Testis (tissue), 2 donors: ENCODE measurements at regions not wholly inside any gene's neighbourhood (a gene's known extent, or its start where the extent isn't known, plus 50 kb on each side); places are given as distances from the start of the nearest gene placed in this dataset.
A peak's percentile ranks its signal among the peaks of the same experiment; 100 is the strongest.

Experiments
- DNase-seq: peaks from one replicate; pipeline ENCODE4 v3.0.0-alpha.2; 2019
- H3K27ac ChIP-seq, 2 donors: fragments of 200-600 bp; sonication (generic); one replicate each; pipeline ENCODE4 v1.5.1; 2019
- H3K27me3 ChIP-seq: fragments of 200-600 bp; sonication (generic); one replicate; pipeline ENCODE4 v1.5.1; 2019
- H3K36me3 ChIP-seq: fragments of 200-600 bp; sonication (generic); one replicate; pipeline ENCODE4 v1.5.1; 2017; ENCODE audit warnings: low read depth; ENCODE audit errors: missing control alignments
- H3K4me1 ChIP-seq: fragments of 200-600 bp; sonication (generic); one replicate; pipeline ENCODE4 v1.5.1; 2019
- H3K4me3 ChIP-seq, 2 donors: fragments of 200-600 bp; sonication (generic); one replicate each; pipeline ENCODE4 v1.5.1; 2017 to 2019
- H3K9me3 ChIP-seq: fragments of 200-600 bp; sonication (generic); one replicate; pipeline ENCODE4 v1.5.1; 2017
- CTCF ChIP-seq, 3 experiments: fragments of 450-650 bp in 2 of 3; fragments of 200-600 bp in 1 of 3; sonication (generic) in 1 of 3; IDR thresholded peaks; one replicate each; pipeline ENCODE4 v1.5.1; 2016 to 2019; ENCODE audit warnings: antibody characterized with exemption in 3 of 3, mild to moderate bottlenecking in 2 of 3, moderate library complexity in 1 of 3
- POLR2A ChIP-seq: fragments of 450-650 bp; IDR thresholded peaks from one replicate; pipeline ENCODE4 v1.6.1; 2017; ENCODE audit warnings: antibody characterized with exemption, mild to moderate bottlenecking, moderate library complexity
- WGBS, 2 donors: methylation state at CpG; one replicate each; pipeline ENCODE4 v1.1.5; 2018; 5-methylcytosine and 5-hydroxymethylcytosine counted together
- intact Hi-C: fragments of 100-400 bp; cut with DNase I; formaldehyde crosslinking; loops from one replicate; pipeline ENCODE4 v1.15.1; 2023; ENCODE audit warnings: low total_unique reads

- Histone ChIP-seq H3K36me3 (no peaks in the 10 kb centered on the region), H3K9me3 (no peaks in the 10 kb centered on the region), H3K4me1 (no peaks in the 10 kb centered on the region), H3K27ac (no peak overlapping the region), H3K4me3 (no peak overlapping the region), H3K27me3 (no peaks in the 10 kb centered on the region)
- peak; percentile 37 for DNase-seq
- WGBS, 2 donors, result 33 to 54% methylated on average over 30 of the region's 30 CpGs
- TF ChIP-seq CTCF (IDR thresholded peaks at IDR 0.05) (no peak), POLR2A (no peak)
- intact Hi-C loops, result no loop called here
Measured at GRCh38 chr17:36728030-36728991, 126.9 kb downstream of the MRM1 start.

- Histone ChIP-seq H3K4me3 (no peak overlapping the region), H3K36me3 (no peaks in the 10 kb centered on the region), H3K4me1 (no peaks in the 10 kb centered on the region), H3K9me3 (no peaks in the 10 kb centered on the region), H3K27ac (no peak overlapping the region), H3K27me3 (no peaks in the 10 kb centered on the region)
- 67 to 79% methylated on average over 9 of the region's 9 CpGs for WGBS, 2 donors
- no peak for DNase-seq
- TF ChIP-seq CTCF (IDR thresholded peaks at IDR 0.05) (no peak), POLR2A (no peak)
- intact Hi-C loops, result no loop called here
Measured at GRCh38 chr17:36730095-36730808, 128.9 kb downstream of the MRM1 start.

DNA sequence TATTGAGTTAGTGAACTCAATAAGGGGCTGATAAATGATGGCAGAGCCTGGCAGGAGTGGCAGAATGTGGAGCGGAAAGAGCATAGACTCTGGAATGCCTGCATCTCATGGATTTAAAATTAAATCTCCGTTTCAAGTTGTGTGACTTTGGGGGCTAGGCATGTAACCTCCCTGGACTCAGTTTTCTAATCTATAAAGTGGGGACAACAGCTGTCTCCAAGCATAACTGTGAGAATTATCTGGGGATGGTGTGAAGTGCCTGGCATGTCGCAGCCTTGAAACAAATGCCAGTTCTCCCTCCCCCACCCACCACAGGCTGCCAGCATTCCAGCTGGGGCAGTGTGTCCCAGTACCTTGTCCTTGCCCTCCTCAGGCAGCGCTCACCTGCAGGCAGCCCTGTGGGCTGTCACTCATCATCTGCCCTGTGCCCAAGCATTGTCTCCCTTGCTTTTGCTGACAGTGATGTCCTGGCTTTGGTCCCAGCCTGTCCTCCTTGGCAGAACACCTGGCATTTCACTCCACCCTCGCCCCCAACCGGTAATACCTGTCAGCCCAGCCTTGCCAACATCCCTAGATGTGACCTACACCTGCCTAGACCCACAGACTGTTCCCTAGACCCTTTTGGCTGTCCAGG lies 129.6 kb downstream of the MRM1 start:
- Histone ChIP-seq H3K4me3 (no peak overlapping the region), H3K36me3 (no peaks in the 10 kb centered on the region), H3K9me3 (no peaks in the 10 kb centered on the region), H3K4me1 (no peaks in the 10 kb centered on the region), H3K27ac (no peak overlapping the region), H3K27me3 (no peaks in the 10 kb centered on the region)
- intact Hi-C loops, result no loop called here
- TF ChIP-seq CTCF (IDR thresholded peaks at IDR 0.05) (no peak), POLR2A (no peak)
- WGBS, 2 donors, result 77 to 92% methylated on average over 6 of the region's 6 CpGs
- DNase-seq, result no peak

- no peaks in the 10 kb centered on the region for H3K27me3 ChIP-seq
- 33 to 50% methylated on average over 10 of the region's 10 CpGs for WGBS, 2 donors
- no peak overlapping the region for H3K4me3 ChIP-seq
- no peak for DNase-seq
- H3K4me1 ChIP-seq, result no peaks in the 10 kb centered on the region
- H3K36me3 ChIP-seq, result no peaks in the 10 kb centered on the region
- H3K27ac ChIP-seq, result no peak overlapping the region
- TF ChIP-seq CTCF (IDR thresholded peaks at IDR 0.05), result no peak
- no peak for TF ChIP-seq POLR2A
- intact Hi-C loops, result no loop called here
- H3K9me3 ChIP-seq, result no peaks in the 10 kb centered on the region
Measured at GRCh38 chr17:36731811-36732210, 130.4 kb downstream of the MRM1 start.
